GM18508 (cell line): ENCODE measurements at regions not wholly inside any gene's neighbourhood (a gene's known extent, or its start where the extent isn't known, plus 50 kb on each side); places are given as distances from the start of the nearest gene placed in this dataset.

Experiments
- ATAC-seq: cut with Tn5 transposase; IDR thresholded peaks from one replicate; pipeline ENCODE4 v1.9.1; 2021; ENCODE audit warnings: moderate number of reproducible peaks; ENCODE audit not compliant: insufficient read depth, unreplicated experiment

- no peak for ATAC-seq
These were observed 665.1 kb upstream of the ZEB2 start for GRCh38 chr2:145184741-145185651.

- no peak for ATAC-seq
These were observed 649.4 kb upstream of the ZEB2 start for GRCh38 chr2:145169285-145169684.

DNA sequence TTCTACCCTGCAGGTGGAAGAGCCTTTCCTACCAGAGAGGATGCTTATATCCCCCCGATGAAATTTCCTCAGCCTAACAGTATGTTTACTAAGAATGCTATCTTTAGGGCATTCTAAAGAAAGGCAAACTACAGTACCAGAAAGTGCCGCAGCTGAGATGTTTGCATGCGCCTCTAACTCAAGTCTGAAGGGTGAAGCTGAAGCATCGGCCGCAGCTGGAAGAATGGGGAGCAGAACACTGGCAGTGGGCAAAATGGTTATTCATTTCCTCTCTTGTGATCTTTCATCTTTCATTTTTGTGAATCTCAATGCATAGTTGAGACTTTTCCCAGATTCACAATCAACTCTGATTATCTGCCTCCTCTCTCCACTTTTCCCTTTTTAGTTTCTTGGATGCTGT, 648.2 kb upstream of the ZEB2 start:
- ATAC-seq, result no peak

DNA sequence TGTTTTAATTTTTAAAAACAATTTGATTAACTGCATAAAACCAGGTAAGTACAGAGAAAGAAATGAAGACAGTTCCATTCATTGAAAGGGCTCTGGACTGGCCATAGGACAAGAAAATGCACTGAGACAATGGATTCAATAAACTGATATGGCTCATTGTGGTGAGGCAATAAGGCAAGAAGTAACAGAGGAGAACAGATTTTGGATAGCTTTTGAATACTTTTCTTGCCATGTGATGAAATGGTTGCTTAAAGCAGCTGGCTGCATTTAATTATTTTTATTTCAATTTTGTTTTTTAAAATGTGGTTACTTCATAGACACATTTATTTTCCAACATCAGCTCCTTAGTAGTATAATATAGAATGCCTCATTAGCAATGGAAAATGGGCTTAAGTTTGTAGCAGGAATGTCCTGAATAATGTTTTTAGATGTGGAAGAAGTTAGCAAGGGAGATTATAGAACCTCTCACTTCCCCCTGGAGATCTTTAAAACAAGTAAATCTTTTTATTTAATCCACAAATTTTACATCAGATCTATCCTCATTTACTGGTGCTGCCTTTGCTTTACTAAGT, 646.9 kb upstream of the ZEB2 start:
- no peak for ATAC-seq

GRCh38 chr2:145161656-145162055, 641.7 kb upstream of the ZEB2 start:
- ATAC-seq, result no peak

DNA sequence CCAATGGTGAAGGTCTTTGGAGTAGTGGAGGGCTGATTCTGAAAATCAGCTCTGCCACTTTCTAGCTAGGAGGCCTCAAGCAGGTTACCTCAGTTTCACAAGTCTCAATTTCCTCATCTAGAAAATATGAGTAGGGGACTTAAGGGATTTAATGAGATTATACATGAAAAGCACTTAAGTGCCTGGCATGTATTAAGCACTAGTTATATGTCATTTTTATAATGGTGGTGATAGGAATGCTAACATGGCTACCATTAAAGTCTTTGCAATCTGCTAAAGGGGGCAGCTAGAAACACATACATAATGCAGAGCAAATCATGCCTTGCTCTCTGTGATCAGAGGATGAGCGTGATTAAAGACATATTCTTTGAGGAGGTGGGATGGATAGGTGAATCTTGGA, 640.9 kb upstream of the ZEB2 start:
- no peak for ATAC-seq

GRCh38 chr2:145159676-145160075, 639.8 kb upstream of the ZEB2 start:
- no peak for ATAC-seq

DNA sequence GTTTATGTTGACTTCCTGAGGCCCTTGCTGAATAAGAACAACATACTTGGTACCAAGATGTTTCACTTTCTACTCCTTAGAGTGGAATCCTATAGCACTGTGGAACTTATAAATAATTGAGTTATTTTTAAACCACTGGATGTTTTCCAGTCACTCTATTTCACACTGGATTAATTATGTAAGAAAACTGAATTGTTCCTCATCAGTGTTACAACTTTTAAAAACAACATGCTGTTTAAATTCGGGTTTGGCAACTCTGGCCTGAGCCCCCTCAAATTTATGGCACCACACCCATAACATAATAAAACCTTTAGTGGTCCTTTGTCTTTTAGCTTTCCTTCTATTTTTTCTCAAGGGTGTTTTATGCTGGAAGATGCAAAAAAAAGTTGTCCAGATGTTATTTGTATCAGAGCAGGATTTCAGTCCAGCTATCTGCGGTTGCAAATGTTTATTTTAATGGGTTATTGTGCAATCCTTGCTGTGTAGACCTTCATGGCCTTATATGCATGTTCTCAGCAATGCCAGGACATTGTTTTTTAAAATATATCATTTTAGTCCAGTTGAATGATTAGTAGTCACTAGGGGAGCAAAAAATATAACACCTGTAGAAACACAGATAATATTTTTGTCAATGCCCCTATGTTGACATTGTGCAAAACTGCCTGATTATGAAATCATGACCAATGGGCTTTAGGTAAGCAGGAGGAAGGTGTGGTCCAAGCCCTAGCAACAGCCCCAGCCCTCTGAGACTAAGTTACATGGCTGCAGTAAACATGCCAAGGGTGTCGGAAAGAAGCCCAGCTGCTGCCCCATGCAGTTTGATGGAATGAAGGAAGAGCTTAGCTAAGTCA, 638.0 kb upstream of the ZEB2 start:
- ATAC-seq, result no peak

- no peak for ATAC-seq
These were observed 637.2 kb upstream of the ZEB2 start for GRCh38 chr2:145157036-145157675.

GRCh38 chr2:145156199-145156598, 636.3 kb upstream of the ZEB2 start:
- ATAC-seq, result no peak

GRCh38 chr2:145155196-145155595, 635.3 kb upstream of the ZEB2 start:
- ATAC-seq, result no peak

DNA sequence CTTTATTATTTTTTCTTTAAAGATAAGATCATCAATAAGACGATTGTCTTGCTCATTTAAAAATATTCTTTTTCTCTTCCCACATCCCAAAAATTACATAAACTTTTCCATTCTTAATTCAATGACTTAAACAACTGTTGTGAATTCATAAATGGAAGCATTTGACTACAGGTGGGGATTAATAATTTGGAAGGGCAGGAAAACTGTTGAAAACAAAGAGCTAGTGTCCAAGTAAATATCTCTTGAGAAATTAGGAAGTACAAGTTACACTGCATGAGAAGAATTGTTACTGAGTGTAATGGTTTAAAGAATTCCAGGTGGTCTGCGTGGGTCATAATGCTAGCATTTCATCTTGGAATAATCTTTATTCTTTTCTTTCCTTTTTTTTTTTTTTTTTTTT, 634.8 kb upstream of the ZEB2 start:
- no peak for ATAC-seq

- ATAC-seq, result no peak
These were observed 626.8 kb upstream of the ZEB2 start for GRCh38 chr2:145146691-145147090.

GRCh38 chr2:145144131-145144728, 624.3 kb upstream of the ZEB2 start:
- no peak for ATAC-seq

GRCh38 chr2:145141981-145142380, 622.1 kb upstream of the ZEB2 start:
- ATAC-seq, result no peak

DNA sequence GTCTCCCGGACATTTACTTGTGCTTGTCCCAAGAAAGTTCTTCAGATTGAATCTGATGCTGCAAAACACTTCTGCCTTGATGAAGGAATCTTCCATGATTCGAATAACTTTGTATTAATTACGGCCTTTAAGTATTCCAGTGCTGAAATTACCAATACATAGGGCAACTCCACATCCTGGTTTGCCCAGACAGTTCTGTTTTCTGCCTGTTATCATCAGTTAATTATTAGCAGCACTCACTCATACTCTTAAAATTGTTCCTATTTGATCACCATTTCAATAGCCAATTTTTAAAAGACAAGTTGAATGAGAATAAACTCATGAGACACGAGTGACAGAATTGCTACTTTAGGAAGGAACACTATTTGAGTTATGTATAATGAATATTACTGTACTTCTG, 620.7 kb upstream of the ZEB2 start:
- ATAC-seq, result no peak

GRCh38 chr2:145138626-145139025, 618.7 kb upstream of the ZEB2 start:
- ATAC-seq, result no peak

DNA sequence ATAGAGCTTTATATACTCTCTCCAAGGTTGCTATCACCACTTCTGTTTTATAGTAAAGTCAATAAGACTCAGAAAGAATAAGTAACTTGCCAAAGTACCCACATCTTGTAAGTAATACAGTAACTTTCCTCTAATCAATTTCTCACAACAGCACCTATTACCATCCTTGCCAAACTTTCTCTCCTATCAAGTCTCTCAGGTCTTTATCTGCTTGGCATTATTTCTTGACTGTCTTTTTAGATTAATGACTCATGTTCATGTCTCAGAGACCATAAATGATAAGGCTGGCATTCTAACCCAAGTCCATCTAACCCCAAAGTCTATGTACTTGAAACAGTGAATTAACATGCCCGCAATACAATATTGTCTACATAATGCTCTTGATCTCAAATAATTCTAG, 618.0 kb upstream of the ZEB2 start:
- ATAC-seq, result no peak

DNA sequence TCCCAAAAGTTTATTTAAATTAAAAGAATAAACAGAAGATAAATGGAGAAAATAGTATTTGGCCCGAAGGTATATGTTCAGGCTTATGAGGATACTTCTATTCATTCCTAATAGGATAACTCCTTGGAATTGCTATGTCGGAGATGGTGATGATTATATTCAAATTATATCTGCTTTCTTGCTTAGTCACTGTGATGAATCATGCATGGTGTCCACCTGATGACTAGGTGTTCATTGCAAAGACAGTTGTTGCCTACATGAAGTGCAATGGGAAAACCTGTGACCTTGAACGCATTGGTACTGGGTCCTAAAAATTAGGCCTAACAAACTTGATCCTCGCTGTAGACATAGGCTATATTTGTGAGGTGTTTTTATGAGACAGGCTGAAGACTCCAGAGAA, 617.3 kb upstream of the ZEB2 start:
- no peak for ATAC-seq

GRCh38 chr2:145136702-145137101, 616.8 kb upstream of the ZEB2 start:
- no peak for ATAC-seq
